Stimulated activated CD8-positive, alpha-beta memory T cell treated with anti-CD3 and anti-CD28 coated beads, Interleukin-7, amount 100 ng/mL, for 48 hours (primary cell): ENCODE measurements at regions not wholly inside any gene's neighbourhood (a gene's known extent, or its start where the extent isn't known, plus 50 kb on each side); places are given as distances from the start of the nearest gene placed in this dataset.

ENCODE experiments used
- DNase-seq, 2 donors: peaks; one replicate each; pipeline ENCODE4 v3.0.0-alpha.2; 2020; ENCODE audit warnings: low read depth in 1 of 2; ENCODE audit errors: extremely low read depth in 1 of 2

DNA sequence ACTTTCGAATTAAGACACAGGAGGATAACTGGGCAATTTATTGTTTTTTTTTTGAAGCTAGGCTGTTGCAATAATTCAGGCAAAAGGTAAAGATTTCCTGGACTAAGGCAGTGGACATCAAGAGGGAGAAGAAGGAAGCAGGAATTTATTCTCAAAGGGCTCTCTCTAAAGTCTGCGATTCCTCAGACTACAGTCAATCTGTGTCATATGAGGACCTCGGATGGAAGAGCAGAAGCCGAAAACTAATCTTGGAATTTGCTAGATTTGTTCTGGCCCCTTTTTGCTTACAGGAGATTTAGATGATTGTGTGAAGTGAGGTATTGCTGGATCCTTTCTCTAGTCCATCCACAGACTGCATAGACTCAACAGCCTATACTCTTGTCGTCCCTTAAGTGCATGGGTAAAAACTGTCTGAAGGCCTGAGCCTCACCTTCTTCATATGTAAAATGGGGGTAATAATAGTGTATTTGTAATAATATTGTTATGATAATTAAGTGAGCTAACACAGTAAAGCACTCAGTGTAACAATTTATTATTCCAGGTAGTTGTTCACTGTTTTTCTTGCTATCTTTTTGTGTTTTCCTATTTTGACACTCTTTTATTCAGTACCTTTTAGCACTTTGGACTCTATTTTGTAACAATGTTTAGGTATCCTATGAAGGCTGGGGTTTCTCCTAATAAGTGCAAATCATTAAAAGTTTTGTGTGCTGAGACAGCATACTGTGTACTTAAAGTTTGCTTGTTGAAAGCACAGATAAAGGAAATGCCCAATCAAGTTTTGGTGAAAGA is 54.2 kb upstream of the NT5C1B start:
- DNase-seq, result no peak

- DNase-seq, result no peak
Measured at GRCh38 chr2:18641823-18642222, 52.5 kb upstream of the NT5C1B start.

DNA sequence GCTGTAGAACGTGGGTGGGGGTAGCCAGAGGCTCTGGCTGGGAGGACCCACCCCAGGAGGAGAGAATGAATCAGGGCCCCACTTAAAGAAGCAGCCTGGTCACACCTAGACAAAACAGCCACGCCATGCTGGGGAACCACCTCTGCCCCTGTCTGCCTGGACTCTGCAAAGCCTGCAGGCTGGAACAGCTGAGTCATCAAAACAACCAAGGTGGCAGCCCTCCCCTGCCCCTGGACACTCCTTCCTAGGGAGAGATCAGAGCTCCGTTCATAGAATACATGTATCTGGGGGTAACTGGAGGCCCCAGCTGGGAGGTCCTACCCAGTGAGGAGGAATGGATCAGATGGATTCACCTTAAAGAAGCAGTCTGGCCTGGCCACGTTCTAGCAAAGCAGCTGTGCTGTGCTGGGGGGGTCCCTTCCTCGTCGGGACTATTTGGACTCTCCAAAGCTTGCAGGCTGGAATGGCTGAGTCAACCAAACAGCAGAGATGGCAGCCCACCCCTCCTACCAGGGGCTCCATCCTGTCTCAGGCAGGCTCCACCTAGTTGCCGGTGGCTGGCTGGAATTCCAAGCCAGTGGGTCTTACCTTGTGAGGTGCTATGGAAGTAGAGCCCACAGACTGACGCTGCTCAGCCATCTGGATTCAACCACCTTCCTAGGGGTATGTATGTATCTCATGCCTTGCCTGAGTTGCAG is 50.5 kb upstream of the NT5C1B start:
- no peak for DNase-seq
